ENCODE measurements at regions not wholly inside any gene's neighbourhood (a gene's known extent, or its start where the extent isn't known, plus 50 kb on each side); places are given as distances from the start of the nearest gene placed in this dataset.

DNA sequence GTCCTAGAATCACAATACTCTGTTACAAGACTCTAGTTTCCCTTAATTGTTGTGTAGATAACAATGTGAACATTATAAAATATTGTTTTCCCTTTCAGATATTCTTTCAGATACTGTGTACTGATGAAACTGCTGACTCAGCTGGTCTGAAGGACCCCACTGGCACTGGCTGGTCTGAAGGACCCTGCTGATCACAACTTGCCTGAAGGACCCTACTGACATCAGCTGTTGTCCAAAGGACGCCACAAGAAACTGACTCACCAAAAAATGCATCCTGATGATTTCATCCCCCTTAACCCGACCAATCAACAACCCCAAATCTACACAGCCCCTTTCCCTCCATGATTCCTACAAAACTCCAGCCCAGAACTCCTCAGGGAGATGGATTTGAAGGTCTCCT is 258.8 kb upstream of the GNPDA2 start:
- no peak for DNase-seq (ENCODE audit: low spot score)
- Histone ChIP-seq H3K9ac (ENCODE audit: low read depth in 1 of 2, low read length in 2 of 2) (no peak overlapping the region), H3K36me3 (ENCODE audit: control insufficient read depth in 4 of 4, insufficient read depth in 3 of 4, low read depth in 1 of 4, low read length in 3 of 4) (no peaks in the 10 kb centered on the region), H3K4me3 (ENCODE audit: low read depth in 1 of 3, low read length in 3 of 3) (no peak overlapping the region), H3K27ac (ENCODE audit: low read depth in 1 of 2, low read length in 2 of 2) (no peak overlapping the region), H3K27me3 (ENCODE audit: control insufficient read depth in 4 of 4, insufficient read depth in 4 of 4, low read length in 3 of 4) (no peaks in the 10 kb centered on the region), H3K9me3 (ENCODE audit: control insufficient read depth in 4 of 4, low read length in 3 of 4) (peaks cover 0 to 2% (median 0%) of the 10 kb centered on the region in 4 donors), H3K4me1 (ENCODE audit: control insufficient read depth in 4 of 4, insufficient read depth in 4 of 4, low read length in 3 of 4) (no peaks in the 10 kb centered on the region)
- 39% methylated on average over 2 of the region's 2 CpGs for WGBS
- TF ChIP-seq EGR1 (IDR thresholded peaks at IDR 0.05; ENCODE audit: low read depth in 2 of 2) = no peak
- no peak for TF ChIP-seq YY1 (IDR thresholded peaks at IDR 0.05)
- TF ChIP-seq FOXA1 (IDR thresholded peaks at IDR 0.05) = no peak
- TF ChIP-seq FOXA2 (IDR thresholded peaks at IDR 0.05) = no peak
- TF ChIP-seq, protein P1, sequence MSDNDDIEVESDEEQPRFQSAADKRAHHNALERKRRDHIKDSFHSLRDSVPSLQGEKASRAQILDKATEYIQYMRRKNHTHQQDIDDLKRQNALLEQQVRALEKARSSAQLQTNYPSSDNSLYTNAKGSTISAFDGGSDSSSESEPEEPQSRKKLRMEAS (IDR thresholded peaks at IDR 0.05) = no peak
- TF ChIP-seq, protein P2, sequence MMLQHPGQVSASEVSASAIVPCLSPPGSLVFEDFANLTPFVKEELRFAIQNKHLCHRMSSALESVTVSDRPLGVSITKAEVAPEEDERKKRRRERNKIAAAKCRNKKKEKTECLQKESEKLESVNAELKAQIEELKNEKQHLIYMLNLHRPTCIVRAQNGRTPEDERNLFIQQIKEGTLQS (IDR thresholded peaks at IDR 0.05) = no peak
- TF ChIP-seq HNF4G (IDR thresholded peaks at IDR 0.05) = no peak
- TF ChIP-seq JUND (IDR thresholded peaks at IDR 0.05) = no peak
- TF ChIP-seq HNF4A (conservative IDR thresholded peaks at IDR 0.05) = no peak
- TF ChIP-seq, protein P3, sequence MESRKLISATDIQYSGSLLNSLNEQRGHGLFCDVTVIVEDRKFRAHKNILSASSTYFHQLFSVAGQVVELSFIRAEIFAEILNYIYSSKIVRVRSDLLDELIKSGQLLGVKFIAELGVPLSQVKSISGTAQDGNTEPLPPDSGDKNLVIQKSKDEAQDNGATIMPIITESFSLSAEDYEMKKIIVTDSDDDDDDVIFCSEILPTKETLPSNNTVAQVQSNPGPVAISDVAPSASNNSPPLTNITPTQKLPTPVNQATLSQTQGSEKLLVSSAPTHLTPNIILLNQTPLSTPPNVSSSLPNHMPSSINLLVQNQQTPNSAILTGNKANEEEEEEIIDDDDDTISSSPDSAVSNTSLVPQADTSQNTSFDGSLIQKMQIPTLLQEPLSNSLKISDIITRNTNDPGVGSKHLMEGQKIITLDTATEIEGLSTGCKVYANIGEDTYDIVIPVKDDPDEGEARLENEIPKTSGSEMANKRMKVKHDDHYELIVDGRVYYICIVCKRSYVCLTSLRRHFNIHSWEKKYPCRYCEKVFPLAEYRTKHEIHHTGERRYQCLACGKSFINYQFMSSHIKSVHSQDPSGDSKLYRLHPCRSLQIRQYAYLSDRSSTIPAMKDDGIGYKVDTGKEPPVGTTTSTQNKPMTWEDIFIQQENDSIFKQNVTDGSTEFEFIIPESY (IDR thresholded peaks at IDR 0.05) = no peak
- TF ChIP-seq GABPA (IDR thresholded peaks at IDR 0.05 in 1 of 2, conservative IDR thresholded peaks at IDR 0.05 in 1 of 2) = no peak
- TF ChIP-seq TAF1 (conservative IDR thresholded peaks at IDR 0.05) = no peak
- no peak for TF ChIP-seq RAD21 (IDR thresholded peaks at IDR 0.05)
- TF ChIP-seq, protein P4, sequence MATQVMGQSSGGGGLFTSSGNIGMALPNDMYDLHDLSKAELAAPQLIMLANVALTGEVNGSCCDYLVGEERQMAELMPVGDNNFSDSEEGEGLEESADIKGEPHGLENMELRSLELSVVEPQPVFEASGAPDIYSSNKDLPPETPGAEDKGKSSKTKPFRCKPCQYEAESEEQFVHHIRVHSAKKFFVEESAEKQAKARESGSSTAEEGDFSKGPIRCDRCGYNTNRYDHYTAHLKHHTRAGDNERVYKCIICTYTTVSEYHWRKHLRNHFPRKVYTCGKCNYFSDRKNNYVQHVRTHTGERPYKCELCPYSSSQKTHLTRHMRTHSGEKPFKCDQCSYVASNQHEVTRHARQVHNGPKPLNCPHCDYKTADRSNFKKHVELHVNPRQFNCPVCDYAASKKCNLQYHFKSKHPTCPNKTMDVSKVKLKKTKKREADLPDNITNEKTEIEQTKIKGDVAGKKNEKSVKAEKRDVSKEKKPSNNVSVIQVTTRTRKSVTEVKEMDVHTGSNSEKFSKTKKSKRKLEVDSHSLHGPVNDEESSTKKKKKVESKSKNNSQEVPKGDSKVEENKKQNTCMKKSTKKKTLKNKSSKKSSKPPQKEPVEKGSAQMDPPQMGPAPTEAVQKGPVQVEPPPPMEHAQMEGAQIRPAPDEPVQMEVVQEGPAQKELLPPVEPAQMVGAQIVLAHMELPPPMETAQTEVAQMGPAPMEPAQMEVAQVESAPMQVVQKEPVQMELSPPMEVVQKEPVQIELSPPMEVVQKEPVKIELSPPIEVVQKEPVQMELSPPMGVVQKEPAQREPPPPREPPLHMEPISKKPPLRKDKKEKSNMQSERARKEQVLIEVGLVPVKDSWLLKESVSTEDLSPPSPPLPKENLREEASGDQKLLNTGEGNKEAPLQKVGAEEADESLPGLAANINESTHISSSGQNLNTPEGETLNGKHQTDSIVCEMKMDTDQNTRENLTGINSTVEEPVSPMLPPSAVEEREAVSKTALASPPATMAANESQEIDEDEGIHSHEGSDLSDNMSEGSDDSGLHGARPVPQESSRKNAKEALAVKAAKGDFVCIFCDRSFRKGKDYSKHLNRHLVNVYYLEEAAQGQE (IDR thresholded peaks at IDR 0.05) = no peak
- no peak for TF ChIP-seq RXRA (IDR thresholded peaks at IDR 0.05)
- TF ChIP-seq, protein P5, sequence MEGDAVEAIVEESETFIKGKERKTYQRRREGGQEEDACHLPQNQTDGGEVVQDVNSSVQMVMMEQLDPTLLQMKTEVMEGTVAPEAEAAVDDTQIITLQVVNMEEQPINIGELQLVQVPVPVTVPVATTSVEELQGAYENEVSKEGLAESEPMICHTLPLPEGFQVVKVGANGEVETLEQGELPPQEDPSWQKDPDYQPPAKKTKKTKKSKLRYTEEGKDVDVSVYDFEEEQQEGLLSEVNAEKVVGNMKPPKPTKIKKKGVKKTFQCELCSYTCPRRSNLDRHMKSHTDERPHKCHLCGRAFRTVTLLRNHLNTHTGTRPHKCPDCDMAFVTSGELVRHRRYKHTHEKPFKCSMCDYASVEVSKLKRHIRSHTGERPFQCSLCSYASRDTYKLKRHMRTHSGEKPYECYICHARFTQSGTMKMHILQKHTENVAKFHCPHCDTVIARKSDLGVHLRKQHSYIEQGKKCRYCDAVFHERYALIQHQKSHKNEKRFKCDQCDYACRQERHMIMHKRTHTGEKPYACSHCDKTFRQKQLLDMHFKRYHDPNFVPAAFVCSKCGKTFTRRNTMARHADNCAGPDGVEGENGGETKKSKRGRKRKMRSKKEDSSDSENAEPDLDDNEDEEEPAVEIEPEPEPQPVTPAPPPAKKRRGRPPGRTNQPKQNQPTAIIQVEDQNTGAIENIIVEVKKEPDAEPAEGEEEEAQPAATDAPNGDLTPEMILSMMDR (IDR thresholded peaks at IDR 0.05; ENCODE audit: low read depth, low read length, missing input control) = no peak
- TF ChIP-seq SP1 (IDR thresholded peaks at IDR 0.05) = no peak
- no peak for TF ChIP-seq NR2F2 (IDR thresholded peaks at IDR 0.05)

Measured in liver (tissue), 8 donors.